HEK293T (cell line): ENCODE measurements at regions not wholly inside any gene's neighbourhood (a gene's known extent, or its start where the extent isn't known, plus 50 kb on each side); places are given as distances from the start of the nearest gene placed in this dataset.

Experiments used
- LEF1 ChIP-seq: fragments of 450-650 bp; IDR thresholded peaks from 2 replicates; pipeline ENCODE4 v1.6.1; 2017; ENCODE audit warnings: mild to moderate bottlenecking, borderline replicate concordance
- SP1 ChIP-seq: fragments of 450-650 bp; IDR thresholded peaks from 2 replicates; pipeline ENCODE4 v1.6.1; 2017
- TF ChIP-seq, protein P1 (sequence below): fragments of 450-650 bp; IDR thresholded peaks from 2 replicates; pipeline ENCODE4 v1.6.1; 2016

DNA sequence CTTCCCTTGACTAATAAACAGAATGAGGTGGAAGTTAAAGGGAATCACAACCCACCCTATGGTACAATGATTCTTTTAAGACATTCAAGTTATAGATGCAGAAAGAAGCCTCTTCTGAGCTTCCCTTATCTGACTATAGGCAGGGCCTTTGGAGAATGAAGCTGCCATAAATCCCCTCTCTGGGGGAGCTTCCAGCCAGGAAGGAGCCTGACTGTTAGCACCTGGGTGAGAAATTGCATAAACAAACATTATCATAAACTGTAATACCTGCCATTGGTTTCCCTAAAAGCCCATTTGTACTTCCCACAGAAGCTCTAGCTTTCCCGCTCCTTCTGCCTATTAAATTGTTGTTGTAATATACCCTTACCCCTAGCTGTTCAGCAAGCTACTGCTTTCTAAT is 81.3 kb upstream of the RESF1 start:
- no peak for TF ChIP-seq SP1
- TF ChIP-seq LEF1, result no peak
- TF ChIP-seq, protein P1, sequence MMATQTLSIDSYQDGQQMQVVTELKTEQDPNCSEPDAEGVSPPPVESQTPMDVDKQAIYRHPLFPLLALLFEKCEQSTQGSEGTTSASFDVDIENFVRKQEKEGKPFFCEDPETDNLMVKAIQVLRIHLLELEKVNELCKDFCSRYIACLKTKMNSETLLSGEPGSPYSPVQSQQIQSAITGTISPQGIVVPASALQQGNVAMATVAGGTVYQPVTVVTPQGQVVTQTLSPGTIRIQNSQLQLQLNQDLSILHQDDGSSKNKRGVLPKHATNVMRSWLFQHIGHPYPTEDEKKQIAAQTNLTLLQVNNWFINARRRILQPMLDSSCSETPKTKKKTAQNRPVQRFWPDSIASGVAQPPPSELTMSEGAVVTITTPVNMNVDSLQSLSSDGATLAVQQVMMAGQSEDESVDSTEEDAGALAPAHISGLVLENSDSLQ, result no peak
